ENCODE measurements at regions not wholly inside any gene's neighbourhood (a gene's known extent, or its start where the extent isn't known, plus 50 kb on each side); places are given as distances from the start of the nearest gene placed in this dataset.
"Not testable (repeated sequence)": the region's sequence is repeated elsewhere in the genome, so short reads cannot be mapped to it uniquely, and the experiment has no call there.

DNA sequence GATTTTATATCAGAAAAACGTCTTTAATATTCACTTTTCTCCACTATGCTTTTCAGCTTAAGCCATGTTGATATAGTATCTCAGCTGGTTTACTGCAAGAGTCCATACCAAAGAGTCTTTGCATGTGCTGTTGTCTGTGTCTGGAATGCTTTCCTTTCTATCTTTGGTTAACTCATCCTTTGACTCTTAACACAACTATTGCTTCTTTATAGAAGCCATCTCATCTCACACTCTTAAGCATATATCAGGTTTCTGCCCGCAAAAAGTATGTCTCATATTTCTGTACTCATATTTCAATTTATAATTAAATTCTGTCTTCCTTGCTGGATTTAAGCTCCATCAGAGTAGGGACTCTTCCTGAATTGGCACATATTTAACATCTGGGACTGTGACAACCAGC is 220.9 kb upstream of the KCNK2 start:
- DNase-seq (ENCODE audit: low read depth in 2 of 2), result no peak

DNA sequence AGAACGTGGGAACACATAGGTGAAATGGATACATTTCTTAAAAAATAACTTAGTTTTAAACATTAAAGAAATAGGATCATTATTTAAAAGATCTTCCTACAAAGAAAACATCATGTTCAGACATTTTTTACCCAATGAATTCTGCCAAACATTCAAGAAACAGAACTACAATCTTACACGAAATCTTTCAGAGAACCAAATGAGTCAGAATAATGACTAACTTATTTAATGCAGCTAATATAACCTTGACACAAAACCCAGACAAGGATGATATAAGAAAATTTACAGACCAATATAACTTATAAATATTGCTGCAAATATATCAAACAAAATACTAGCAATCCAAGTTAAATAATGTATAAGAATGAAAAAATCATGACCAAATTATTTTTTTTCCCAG is 220.1 kb upstream of the KCNK2 start:
- no peak for DNase-seq (ENCODE audit: low read depth in 2 of 2)

DNA sequence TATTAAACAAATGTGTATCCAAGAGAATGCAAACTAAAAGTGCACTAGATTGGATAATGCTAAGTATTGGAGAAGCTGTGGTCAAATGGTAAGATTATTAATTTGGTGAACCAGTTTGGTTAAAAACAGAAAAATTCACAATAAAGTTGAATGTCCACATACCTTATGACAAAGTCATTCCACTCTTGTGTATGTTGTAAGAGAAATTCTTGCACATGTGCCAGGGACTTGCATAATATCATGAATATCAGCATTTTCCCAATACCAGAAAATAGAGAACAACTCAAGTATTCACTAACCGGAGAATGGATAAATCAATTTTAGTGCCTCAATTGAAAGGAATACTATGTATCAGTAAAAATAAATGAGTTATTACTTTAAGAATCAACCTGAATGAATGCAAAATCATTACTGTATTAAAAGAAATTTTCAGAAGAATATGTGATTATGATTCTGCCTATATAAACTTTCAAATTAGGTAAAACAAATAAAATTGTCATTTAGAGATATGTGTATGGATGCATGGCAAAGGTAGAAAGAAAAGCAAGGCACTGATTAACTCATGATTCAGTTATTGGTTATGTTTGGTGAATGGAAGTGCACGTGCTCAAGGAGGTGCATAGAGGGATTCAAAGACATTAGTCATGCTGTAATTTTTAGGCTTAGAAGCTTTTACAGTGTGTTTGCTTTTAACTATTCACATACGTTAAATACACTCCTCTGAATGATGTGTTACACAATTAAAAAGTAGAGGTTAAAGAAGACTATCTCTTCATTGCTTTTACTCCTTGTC is 217.4 kb upstream of the KCNK2 start:
- DNase-seq (ENCODE audit: low read depth in 2 of 2), result no peak

DNA sequence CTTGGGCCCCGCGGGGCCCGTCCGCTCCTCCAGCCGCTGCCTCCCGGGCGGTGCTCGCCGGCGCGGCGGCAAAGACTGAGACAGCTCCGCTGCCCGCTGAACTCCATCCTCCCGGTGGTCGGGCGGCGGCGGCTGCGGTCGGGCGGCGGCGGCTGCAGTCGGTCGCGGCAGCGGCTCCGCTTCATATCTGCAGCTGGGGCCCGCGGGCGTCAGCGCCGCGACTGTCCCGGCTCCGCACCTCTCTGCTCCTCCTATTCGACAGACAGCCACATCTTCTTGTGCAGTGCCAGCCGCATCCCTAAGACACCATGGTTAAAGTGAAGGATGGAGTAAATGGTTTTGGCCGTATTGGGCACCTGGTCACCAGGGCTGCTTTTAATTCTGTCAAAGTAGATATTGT is 212.1 kb upstream of the KCNK2 start:
- not testable (repeated sequence) for DNase-seq (ENCODE audit: low read depth in 2 of 2)

DNA sequence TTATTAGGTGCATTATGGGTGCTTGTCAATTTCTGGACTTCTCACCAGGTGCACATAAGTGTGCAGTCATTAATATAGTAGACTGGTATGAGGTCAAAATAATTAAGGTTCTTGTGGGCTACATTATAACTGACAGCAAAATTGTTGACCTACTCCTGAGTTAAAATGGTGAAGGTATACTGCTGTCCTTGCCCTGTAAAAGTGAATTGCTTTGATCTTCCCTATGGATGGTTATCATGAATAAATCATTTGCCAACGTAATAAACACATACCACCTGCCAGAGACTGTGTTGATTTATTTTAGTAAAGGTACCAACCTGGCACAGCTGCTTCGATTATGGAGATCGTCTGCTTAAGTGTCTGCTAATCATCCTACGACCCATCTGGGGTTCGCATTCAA is 201.6 kb upstream of the KCNK2 start:
- no peak for DNase-seq (ENCODE audit: low read depth in 2 of 2)

DNA sequence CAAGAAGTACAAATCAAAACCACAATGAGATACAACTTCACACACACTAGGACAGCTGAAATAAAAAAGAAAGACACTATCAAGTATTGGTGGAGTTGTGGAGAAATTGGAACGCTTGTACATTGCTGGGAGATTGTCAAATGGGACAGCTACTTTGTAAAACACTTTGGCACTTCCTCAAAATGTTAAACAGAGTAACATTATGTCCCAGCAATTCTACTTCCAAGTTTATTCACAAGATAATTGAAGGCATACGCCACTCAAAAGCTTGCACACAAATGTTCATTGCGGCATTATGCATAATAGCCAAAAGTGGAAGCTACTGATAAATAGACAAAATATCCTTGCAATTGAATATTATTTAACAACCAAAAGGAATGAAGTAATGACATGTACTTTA is 199.9 kb upstream of the KCNK2 start:
- DNase-seq (ENCODE audit: low read depth in 2 of 2), result no peak

DNA sequence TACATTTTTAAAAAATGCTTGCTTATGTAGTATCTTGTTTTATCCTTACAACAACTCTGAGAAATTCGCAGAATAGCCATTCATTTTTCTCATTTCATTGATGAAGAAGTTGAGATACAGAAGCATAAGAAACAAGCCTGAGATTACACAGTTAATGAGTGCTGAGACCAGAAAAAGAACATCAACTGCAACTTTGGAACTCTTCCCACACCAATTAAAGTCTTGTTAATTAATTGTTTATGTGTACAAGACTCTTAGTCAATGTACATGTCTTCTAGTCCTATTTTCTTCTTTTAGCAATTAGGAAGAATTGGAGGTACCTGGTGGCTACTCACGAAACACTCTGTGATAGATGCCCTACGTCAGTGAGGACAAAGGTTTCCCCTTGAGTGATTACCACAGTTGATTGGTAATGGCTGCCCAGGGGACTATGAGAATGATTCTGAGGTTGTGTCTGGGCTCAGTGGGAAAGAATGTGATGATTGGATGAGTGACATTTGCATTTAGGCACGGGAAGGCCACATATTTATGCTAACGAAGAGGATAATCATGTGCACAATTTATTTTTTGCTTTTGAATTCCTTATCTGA is 187.4 kb upstream of the KCNK2 start:
- no peak for DNase-seq (ENCODE audit: low read depth in 2 of 2)

DNA sequence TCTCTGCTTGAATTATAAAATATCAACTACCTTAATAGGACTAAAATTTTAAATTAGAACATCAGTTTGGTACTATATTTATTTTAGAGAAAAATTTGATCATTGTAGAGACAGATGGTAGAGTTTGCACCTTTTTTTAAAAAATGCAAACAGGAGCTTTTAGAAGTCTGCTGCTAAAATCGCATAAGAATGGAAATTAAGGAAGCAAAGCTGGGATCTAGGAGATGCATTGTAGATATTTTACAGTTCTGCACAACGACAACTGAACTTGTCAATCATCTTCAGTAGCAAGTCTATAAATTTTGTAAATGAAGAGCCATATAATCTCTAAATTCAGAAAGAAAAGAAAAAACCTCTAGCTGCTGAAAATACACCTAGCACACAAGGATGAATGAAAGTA is 185.6 kb upstream of the KCNK2 start:
- no peak for DNase-seq (ENCODE audit: low read depth in 2 of 2)

DNA sequence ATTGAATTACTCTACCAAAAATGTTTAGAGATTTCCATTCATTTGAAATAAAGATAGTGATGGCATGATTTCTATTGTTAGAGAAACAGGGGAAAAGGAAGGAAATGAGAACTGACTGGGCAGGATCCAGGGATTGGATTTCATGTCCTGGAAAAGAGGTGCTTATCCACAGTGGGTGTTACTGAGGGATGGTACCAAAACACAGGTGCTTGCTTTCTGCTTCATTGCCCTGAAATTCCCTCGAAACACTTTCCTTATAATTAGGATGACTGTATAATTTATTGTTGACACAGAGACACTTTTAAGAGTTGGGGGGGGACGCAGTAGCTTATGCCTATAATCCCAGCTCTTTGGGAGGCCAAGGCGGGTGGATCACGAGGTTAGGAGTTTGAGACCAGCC is 185.0 kb upstream of the KCNK2 start:
- DNase-seq (ENCODE audit: low read depth in 2 of 2), result no peak

DNA sequence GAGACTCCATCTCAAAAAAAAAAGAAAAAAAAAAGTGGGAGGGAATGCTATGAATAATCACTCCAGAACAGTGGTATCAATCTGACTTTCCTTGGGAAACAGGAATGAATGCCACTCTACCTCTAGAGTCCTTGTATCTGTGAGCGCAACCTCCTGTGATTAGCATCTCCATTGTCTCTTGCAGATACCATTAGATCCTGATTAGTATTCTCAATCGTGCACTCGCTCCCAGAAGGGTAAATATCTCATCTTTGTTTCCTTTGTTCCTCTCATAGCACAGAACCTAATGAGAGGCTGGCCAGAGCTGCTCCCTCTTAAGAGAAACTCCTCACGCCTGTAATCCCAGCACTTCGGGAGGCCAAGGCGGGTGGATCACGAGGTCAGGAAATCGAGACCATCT is 184.4 kb upstream of the KCNK2 start:
- DNase-seq (ENCODE audit: low read depth in 2 of 2), result no peak

DNA sequence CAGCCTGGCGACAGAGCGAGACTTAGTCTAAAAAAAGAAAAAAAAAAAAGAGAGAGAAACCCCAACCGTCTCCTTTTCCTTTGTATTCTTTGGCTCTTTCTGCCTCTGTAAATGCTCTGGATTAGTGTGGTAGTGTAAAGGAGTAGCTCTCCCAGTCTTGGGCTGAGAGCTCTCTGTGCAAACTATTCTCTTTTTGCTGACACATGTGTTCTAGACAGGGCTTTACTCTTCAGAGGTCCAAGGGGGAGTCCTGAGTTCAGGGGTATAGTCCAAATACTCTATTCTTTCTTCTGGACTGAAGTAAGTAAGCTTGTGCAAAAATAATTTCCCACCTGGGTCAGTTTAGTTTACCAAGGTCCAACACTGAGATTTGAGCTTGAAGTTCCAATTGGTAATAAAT is 183.8 kb upstream of the KCNK2 start:
- DNase-seq (ENCODE audit: low read depth in 2 of 2), result no peak

DNA sequence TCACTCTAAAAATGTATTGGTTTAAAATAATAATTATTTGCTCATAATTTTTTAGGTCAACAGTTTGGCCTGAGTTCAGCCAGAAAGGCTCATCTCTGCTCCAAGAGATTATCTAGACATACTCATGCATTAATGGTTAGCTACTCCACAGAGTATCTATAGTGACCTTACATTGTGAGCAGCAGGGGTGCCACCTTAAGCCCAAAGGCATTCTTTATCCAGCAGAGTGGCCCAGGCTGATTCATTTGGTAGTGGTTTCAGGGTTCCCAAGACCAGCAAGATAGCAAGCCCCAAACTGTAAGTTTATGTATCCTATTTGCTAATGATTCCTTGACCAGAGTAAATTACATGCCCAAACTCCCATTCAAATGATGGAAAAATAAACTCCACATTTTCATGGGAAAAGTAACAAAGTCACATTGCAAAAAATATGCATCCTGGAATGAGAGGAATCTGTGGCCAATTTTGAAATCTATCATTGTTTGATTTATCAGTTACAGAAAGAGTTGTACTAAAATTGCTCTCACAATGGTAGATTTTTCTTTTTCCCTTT is 182.6 kb upstream of the KCNK2 start:
- no peak for DNase-seq (ENCODE audit: low read depth in 2 of 2)

DNA sequence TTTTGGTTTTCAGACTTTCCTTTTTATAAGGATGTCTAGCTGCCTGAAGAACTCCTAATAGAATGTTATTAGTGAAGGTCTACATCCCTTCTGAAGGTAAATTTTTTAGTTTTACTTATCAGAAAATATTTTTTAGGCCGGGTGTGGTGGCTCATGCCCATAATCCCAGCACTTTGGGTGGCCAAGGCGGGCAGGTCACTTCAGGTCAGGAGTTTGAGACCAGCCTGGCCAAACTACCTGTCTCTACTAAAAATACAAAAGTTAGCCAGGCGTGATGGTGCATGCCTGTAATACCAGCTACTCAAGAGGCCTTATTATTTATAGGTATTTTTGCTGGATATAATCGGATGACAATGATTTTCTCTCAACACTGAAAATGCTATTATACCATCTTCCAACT is 181.9 kb upstream of the KCNK2 start:
- no peak for DNase-seq (ENCODE audit: low read depth in 2 of 2)

DNA sequence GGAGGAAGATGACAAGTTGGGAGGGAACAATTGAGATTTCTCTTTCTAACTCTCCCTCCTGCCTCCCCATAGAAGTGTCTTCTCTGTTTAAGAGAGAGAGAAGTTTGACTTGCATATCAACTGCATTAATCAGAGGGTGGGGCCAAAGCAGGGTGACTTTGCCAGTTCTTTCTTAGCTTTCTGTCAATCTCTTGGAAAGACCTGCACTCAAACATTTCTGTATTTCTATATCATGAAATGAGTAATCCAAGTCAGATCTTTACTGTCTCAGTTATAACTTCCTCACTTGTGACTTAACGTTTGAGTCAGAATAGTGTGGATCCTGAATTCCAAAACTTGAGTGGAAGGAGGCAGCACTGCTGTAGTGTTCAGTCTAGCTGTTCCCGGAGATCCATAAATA is 180.8 kb upstream of the KCNK2 start:
- DNase-seq (ENCODE audit: low read depth in 2 of 2), result no peak

DNA sequence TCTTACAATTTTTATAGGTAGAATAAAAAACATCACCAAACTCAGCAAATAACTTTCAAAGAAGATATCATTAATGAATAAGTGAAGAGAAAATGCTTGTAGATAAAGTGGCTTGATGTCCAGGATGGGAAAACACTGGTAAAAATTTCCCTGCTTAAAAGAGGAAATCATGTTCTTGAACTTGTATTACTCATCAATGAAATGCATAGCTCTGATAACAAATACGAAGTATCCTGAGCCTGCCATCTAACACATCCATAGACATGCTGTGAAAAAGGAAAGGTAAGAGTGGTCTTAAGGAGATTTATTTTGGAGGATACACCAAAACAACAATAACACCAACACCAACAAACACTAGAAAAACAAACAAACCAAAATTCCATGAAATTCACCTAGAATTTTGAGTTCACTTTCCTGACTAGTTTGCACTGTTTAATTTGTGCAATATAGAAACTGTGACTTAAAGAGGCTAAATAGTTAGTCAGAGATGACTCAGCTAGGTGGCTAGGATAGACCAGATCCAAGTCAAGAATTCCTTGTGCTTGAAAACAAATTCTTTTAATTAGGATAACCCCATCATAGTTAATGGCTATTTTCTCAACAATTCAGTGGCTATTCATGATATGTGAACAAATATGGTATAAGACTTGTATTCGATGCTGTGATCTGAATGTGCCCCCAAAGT is 179.8 kb upstream of the KCNK2 start:
- no peak for DNase-seq (ENCODE audit: low read depth in 2 of 2)

DNA sequence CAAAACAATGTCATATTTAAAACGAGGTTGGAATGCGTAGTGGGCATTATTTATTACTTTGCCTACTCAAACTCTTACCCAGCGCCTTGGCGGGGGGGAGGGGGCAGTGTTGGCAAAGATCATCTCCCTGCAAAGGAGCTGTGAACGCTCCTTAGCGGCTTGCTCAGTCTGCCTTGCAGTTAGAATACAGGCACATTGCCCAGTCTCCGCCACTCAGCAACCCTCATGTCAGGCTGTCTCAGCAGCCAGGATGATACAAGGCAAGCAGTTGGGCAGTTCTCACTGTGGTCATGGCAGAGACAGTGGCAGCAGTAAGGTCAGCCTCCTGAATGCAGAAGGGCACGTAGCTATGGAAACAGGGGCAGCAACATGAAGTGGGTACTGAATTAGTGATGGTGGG is 170.4 kb upstream of the KCNK2 start:
- DNase-seq (ENCODE audit: low read depth in 2 of 2), result no peak

DNA sequence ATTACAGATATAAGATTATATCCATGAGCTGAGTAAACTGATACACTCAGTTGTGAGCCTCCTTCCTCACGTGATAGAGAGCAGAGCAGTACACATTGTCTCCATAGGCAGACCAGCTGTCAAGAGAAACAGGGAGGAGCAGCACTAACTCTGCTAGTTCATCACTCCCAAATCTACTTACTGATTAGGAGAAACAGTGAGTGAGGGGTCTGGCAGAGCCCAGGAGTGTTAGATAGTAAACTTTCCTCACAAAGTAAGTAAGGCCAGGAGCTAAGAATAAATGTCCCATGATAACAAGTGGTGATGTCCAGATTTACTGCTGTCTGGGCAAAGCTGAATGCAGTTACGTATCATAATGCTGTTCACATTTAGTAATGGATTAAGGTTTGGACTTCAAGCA is 168.6 kb upstream of the KCNK2 start:
- no peak for DNase-seq (ENCODE audit: low read depth in 2 of 2)

DNA sequence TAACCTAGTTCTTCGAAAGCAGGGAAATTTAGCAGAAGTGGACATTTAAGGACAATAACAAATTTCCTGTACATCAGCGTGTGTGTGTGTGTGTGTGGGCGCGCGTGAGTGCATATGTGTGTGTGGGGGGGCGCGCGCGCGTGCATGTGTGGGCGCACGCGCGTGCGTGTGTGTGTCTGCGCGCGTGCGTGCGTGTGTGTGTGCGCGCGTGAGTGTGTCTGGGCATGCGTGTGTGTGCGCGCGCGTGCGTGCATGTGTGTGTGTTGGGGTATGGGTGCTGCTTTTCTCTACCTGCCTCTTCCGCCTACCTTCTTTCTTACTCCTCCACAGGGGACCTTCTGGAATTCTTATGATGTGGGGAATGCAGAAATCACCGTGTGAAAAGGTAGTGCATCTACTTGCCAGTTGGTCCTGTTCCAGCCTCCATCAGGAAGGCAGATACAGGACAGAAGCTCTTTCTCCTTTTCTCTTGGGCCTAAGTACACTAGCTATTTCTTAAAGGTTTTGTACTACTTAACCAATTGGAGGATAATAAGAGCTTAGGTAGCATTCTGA is 165.4 kb upstream of the KCNK2 start:
- DNase-seq (ENCODE audit: low read depth in 2 of 2), result no peak

DNA sequence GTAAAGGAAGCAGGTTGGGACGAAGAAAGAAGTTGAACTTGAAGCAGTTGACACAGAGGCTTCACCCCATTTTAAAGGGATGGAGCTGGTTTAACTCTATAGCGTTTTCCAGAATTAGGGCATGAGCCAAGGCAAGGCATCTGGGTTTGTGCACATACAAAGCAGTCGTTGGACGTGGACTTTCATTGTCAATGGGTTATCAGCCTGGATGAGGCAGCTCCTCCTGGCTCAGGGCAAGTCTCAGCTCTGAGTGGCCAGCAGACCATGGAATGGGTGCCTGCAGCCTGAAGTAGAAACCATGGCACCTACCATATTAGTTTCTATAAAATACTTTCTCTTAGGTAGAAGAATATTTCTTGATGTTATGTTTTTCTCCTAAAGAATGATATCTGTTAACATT is 163.8 kb upstream of the KCNK2 start:
- no peak for DNase-seq (ENCODE audit: low read depth in 2 of 2)

DNA sequence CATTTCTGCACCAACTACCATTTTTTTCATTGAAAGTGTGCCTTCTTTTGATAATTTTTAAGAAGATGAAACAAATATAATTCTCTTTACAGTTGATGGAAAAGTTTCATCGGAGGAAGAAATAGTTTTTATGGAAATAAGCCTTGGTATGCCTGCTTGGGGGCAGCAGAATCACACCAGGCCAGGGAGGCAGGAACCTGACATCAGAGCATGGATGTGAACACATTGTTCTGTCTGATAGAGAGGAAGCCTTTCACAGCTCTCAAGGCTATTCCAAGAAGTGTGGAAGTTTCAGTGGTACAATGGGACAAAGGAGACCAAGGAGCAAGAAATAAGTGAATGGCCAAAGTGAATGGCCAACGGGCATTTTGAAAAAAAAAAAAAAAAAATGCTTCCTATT is 162.2 kb upstream of the KCNK2 start:
- DNase-seq (ENCODE audit: low read depth in 2 of 2), result no peak

DNA sequence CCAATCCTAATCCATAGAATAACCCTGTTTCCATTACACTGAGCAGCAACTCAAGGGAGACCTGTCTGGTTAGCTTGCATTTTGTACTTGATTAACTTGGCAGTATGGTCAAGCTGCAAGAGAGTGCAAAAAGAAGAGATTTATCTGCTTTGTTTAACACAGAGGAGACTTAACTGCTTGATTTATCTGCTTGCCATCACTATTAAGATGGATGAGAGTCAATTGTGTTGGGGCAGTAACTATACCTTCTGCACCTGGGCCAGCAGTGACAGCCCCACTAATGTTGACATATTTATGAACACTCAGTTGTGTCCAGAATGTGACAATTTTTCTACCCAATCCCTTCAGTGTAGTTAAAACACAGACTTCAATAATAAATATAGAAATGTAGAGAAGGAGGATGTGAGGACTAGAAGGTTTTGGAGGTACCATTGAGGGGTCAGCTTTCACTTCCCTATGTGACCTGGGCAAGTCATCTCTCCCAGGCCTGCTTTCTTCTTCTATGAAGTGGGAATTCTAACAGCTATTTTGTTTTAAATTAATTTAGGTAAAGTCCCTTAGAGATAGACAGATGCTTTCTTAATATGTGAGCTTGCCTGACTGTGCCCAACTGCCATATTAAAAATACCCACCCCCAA is 159.1 kb upstream of the KCNK2 start:
- no peak for DNase-seq (ENCODE audit: low read depth in 2 of 2)

DNA sequence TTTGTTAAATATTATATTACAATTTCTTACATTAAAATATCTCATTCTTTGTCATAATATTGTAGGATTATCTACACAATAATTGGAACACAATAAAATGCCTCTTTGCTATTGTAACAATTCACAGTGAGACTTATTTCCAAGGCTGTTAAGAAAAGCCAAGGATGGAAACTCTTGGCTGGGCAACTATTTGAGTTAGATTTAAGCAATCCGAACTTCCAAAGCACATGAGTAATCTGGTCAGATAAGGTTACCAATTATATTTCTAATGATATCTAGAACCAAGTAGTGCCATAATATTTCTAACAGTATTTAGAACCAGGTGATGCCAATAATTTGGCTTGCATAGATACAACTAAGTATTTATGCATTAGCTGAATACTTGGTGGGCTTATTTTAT is 154.7 kb upstream of the KCNK2 start:
- no peak for DNase-seq (ENCODE audit: low read depth in 2 of 2)

All from stimulated activated CD4-positive, alpha-beta T cell treated with anti-CD3 and anti-CD28 coated beads, Interleukin-1b, Interleukin-23, amount 100 ng/mL, for 1 hour (primary cell).